GM12878 (cell line): ENCODE measurements at regions not wholly inside any gene's neighbourhood (a gene's known extent, or its start where the extent isn't known, plus 50 kb on each side); places are given as distances from the start of the nearest gene placed in this dataset.

Experiments used
- ATAC-seq: fragments of 200-7000 bp; cut with Tn5 transposase; 3 replicates; pipeline ENCODE4 v1.9.1; 2020; ENCODE audit warnings: mild to moderate bottlenecking, moderate library complexity
- BruUV-seq: library from RNA; stranded (reverse); fragments of 400-500 nt; replicated peaks from 2 replicates; lab custom pipeline; 2021; lab: Mats Ljungman, UMichigan
- CTCF ChIA-PET: fragments of 300-600 bp; sonication (Branson Sonifier 250); formaldehyde crosslinking; extraction: SDS; loops from one replicate; lab custom pipeline; 2021; ENCODE audit warnings: inconsistent platforms; lab: Yijun Ruan, JAX
- POLR2A ChIA-PET: fragments of 350-600 bp; formaldehyde crosslinking; extraction: SDS; loops from one replicate; lab custom pipeline; 2021; ENCODE audit warnings: inconsistent platforms; lab: Charles Lee
- RAD21 ChIA-PET: fragments of 300-600 bp; sonication (Branson Sonifier 250); formaldehyde crosslinking; loops from one replicate; lab custom pipeline; 2023; ENCODE audit warnings: antibody characterized with exemption; ENCODE audit not compliant: unreplicated experiment; lab: Charles Lee
- SMC1A ChIA-PET: fragments of 300-600 bp; sonication (Branson Sonifier 250); formaldehyde crosslinking; loops from one replicate; lab custom pipeline; 2023; ENCODE audit not compliant: unreplicated experiment, uncharacterized antibody; lab: Charles Lee
- DNase-seq: peaks from one replicate; pipeline ENCODE4 v3.0.0-alpha.2; 2011; ENCODE audit warnings: low read depth, low spot score
- FAIRE-seq: peaks from 3 replicates; lab custom pipeline; 2011; peaks lifted over from hg19 to GRCh38; lab: Jason Lieb, UNC
- H2AFZ ChIP-seq: 2 replicates; pipeline ENCODE4 v1.6.0; 2011; ENCODE audit warnings: low read depth, low read length, control low read depth; ENCODE audit not compliant: control insufficient read depth
- H3K27ac ChIP-seq: 2 replicates; pipeline ENCODE4 v1.5.1; 2011; ENCODE audit warnings: control low read depth; ENCODE audit not compliant: control insufficient read depth, insufficient read depth
- H3K27me3 ChIP-seq, 2 experiments: replicated peaks in 1 of 2; 2 replicates each; pipeline versions ENCODE4 v1.6.0 to v1.6.1; 2011; ENCODE audit warnings: low read length in 1 of 2; ENCODE audit not compliant: control insufficient read depth in 2 of 2, insufficient read depth in 2 of 2
- H3K36me3 ChIP-seq, 2 experiments: 2 replicates each; pipeline ENCODE4 v1.5.1; 2011; ENCODE audit warnings: low read length in 1 of 2; ENCODE audit not compliant: control insufficient read depth in 2 of 2, insufficient read depth in 2 of 2
- H3K4me1 ChIP-seq: 2 replicates; pipeline ENCODE4 v1.6.1; 2011; ENCODE audit warnings: mild to moderate bottlenecking, low read length, moderate library complexity, mixed read lengths; ENCODE audit not compliant: control insufficient read depth, insufficient read depth
- H3K4me2 ChIP-seq: 2 replicates; pipeline ENCODE4 v1.6.0; 2011; ENCODE audit warnings: control low read depth; ENCODE audit not compliant: control insufficient read depth, insufficient read depth
- H3K4me3 ChIP-seq: fragments of 200-600 bp; sonication (generic); 2 replicates; pipeline ENCODE4 v1.5.1; 2016
- H3K79me2 ChIP-seq: 2 replicates; pipeline ENCODE4 v1.6.0; 2011; ENCODE audit warnings: low read length; ENCODE audit not compliant: control insufficient read depth, insufficient read depth
- H3K9ac ChIP-seq: 2 replicates; pipeline ENCODE4 v1.8.0; 2011; ENCODE audit warnings: low read length, control low read depth, mixed read lengths; ENCODE audit not compliant: control insufficient read depth, insufficient read depth
- H3K9me3 ChIP-seq: replicated peaks from 3 replicates; pipeline ENCODE4 v1.5.1; 2011; ENCODE audit warnings: mild to moderate bottlenecking, low read length; ENCODE audit not compliant: control insufficient read depth, insufficient read depth
- H4K20me1 ChIP-seq: 2 replicates; pipeline ENCODE4 v1.6.0; 2011; ENCODE audit not compliant: control insufficient read depth, insufficient read depth
- CBX3 ChIP-seq: fragments of 200-600 bp; sonication (generic); IDR thresholded peaks from 2 replicates; pipeline ENCODE4 v1.6.1; 2016; ENCODE audit warnings: low read depth, borderline replicate concordance
- CBX5 ChIP-seq: sonication (generic); IDR thresholded peaks from 2 replicates; pipeline ENCODE4 v1.6.1; 2016; ENCODE audit warnings: low read depth, moderate library complexity, mild to moderate bottlenecking, inconsistent platforms
- FOXM1 ChIP-seq: IDR thresholded peaks from 2 replicates; pipeline ENCODE4 v1.6.1; 2012; ENCODE audit warnings: low read depth, mild to moderate bottlenecking, inconsistent platforms, low read length, moderate library complexity
- HCFC1 ChIP-seq: fragments of 150-350 bp; IDR thresholded peaks from 2 replicates; pipeline ENCODE4 v1.6.1; 2014; ENCODE audit warnings: low read length
- IKZF1 ChIP-seq: fragments of 450-650 bp; conservative IDR thresholded peaks from 2 replicates; pipeline ENCODE4 v1.6.1; 2017; ENCODE audit warnings: antibody characterized with exemption, mild to moderate bottlenecking
- IKZF2 ChIP-seq, 2 experiments: fragments of 450-650 bp; IDR thresholded peaks; 2 replicates each; pipeline ENCODE4 v1.6.1; 2017; ENCODE audit warnings: mild to moderate bottlenecking in 2 of 2, moderate library complexity in 2 of 2
- NR2F1 ChIP-seq: fragments of 450-650 bp; conservative IDR thresholded peaks from 2 replicates; pipeline ENCODE4 v1.6.1; 2017; ENCODE audit warnings: mild to moderate bottlenecking
- RAD21 ChIP-seq: IDR thresholded peaks from 2 replicates; pipeline ENCODE4 v1.6.1; 2011; ENCODE audit warnings: mild to moderate bottlenecking, low read depth, low read length, moderate library complexity; ENCODE audit not compliant: insufficient read depth
- RAD51 ChIP-seq: fragments of 450-650 bp; IDR thresholded peaks from 2 replicates; pipeline ENCODE4 v1.6.1; 2016; ENCODE audit warnings: moderate library complexity, mild to moderate bottlenecking, inconsistent platforms
- RUNX3 ChIP-seq: IDR thresholded peaks from 2 replicates; pipeline ENCODE4 v1.6.1; 2012; ENCODE audit warnings: low read length, inconsistent platforms
- TCF7 ChIP-seq: IDR thresholded peaks from 2 replicates; pipeline ENCODE4 v1.6.1; 2014; ENCODE audit warnings: antibody characterized with exemption, borderline replicate concordance
- ZNF24 ChIP-seq: fragments of 450-650 bp; IDR thresholded peaks from 2 replicates; pipeline ENCODE4 v1.6.1; 2017; ENCODE audit warnings: antibody characterized with exemption, mild to moderate bottlenecking
- WGBS: methylation state at CpG from one replicate; pipeline ENCODE4 v1.1.6; 2016; ENCODE audit warnings: low lambda C conversion rate; ENCODE audit not compliant: insufficient replicate concordance, insufficient coverage; ENCODE audit errors: missing lambda C conversion rate; 5-methylcytosine and 5-hydroxymethylcytosine counted together
- in situ Hi-C: fragments of 300-500 bp; cut with MboI; formaldehyde crosslinking; loops from 9 replicates; pipeline ENCODE4 v1.14.3; 2018; ENCODE audit warnings: mixed read lengths
- intact Hi-C: fragments of 100-400 bp; cut with micrococcal nuclease; formaldehyde crosslinking; loops from one replicate; pipeline ENCODE4 v1.14.2; 2022; ENCODE audit not compliant: unreplicated experiment
- TF ChIP-seq, protein P1 (sequence below): IDR thresholded peaks from 2 replicates; pipeline ENCODE4 v1.6.1; 2012; ENCODE audit warnings: mild to moderate bottlenecking, low read depth, low read length
- TF ChIP-seq, protein P2 (sequence below): IDR thresholded peaks from 2 replicates; pipeline ENCODE4 v1.6.1; 2012; ENCODE audit warnings: low read length, inconsistent platforms
- TF ChIP-seq, protein P3 (sequence below): fragments of 450-650 bp; IDR thresholded peaks from 2 replicates; pipeline ENCODE4 v1.6.1; 2016; ENCODE audit warnings: mild to moderate bottlenecking

DNA sequence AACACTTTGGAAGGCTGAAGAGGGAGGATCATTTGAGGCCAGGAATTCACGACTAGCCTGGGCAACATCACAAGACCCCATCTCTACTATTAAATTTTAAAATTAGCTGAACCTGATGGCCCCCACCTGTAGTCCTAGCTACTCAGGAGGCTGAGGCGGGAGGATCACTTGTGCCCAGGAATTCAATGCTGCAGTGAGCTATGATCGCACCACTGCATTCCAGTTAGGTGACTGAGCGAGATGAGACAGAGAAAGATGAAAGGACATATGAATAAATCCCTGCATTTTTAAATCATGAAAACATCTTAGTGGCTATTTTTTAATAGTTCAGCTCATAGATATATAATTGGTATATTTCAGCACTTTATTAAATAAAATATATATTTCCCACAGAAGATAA lies 93.8 kb downstream of the GPR63 start:
- intact Hi-C loops = no loop called here
- ChIA-PET RAD21 (no interaction called here), CTCF (interaction anchor here (1.1 kb wide), 1 partner anchor 17 kb away, joined by 3 read pairs; no protein-coding TSS in a partner anchor), POLR2A (no interaction called here), SMC1A (interaction anchor here (0.6 to 1.2 kb wide), 3 partner anchors 52 to 91 kb away, joined by 3 read pairs; no protein-coding TSS in a partner anchor)
- Histone ChIP-seq H3K36me3 (no peaks in the 10 kb centered on the region), H3K4me3 (no peak overlapping the region), H3K9me3 (no peaks in the 10 kb centered on the region), H3K9ac (no peak overlapping the region), H3K27ac (no peak overlapping the region), H3K27me3 (no peaks in the 10 kb centered on the region), H3K79me2 (no peaks in the 10 kb centered on the region), H3K4me1 (no peaks in the 10 kb centered on the region), H4K20me1 (no peaks in the 10 kb centered on the region), H2AFZ (no peak overlapping the region), H3K4me2 (no peak overlapping the region)
- DNase-seq (no peak), ATAC-seq (no peak), FAIRE-seq (no peak)
- 50% methylated on average over 4 of the region's 4 CpGs for WGBS
- in situ Hi-C loops = no loop called here
- BruUV-seq = no TSS peak
- TF ChIP-seq CBX5 = no peak
- TF ChIP-seq IKZF1 = no peak
- TF ChIP-seq RAD21 = no peak
- no peak for TF ChIP-seq HCFC1
- no peak for TF ChIP-seq NR2F1
- TF ChIP-seq, protein P1, sequence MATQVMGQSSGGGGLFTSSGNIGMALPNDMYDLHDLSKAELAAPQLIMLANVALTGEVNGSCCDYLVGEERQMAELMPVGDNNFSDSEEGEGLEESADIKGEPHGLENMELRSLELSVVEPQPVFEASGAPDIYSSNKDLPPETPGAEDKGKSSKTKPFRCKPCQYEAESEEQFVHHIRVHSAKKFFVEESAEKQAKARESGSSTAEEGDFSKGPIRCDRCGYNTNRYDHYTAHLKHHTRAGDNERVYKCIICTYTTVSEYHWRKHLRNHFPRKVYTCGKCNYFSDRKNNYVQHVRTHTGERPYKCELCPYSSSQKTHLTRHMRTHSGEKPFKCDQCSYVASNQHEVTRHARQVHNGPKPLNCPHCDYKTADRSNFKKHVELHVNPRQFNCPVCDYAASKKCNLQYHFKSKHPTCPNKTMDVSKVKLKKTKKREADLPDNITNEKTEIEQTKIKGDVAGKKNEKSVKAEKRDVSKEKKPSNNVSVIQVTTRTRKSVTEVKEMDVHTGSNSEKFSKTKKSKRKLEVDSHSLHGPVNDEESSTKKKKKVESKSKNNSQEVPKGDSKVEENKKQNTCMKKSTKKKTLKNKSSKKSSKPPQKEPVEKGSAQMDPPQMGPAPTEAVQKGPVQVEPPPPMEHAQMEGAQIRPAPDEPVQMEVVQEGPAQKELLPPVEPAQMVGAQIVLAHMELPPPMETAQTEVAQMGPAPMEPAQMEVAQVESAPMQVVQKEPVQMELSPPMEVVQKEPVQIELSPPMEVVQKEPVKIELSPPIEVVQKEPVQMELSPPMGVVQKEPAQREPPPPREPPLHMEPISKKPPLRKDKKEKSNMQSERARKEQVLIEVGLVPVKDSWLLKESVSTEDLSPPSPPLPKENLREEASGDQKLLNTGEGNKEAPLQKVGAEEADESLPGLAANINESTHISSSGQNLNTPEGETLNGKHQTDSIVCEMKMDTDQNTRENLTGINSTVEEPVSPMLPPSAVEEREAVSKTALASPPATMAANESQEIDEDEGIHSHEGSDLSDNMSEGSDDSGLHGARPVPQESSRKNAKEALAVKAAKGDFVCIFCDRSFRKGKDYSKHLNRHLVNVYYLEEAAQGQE = no peak
- no peak for TF ChIP-seq IKZF2 (IDR thresholded peaks at IDR 0.05)
- no peak for TF ChIP-seq RAD51
- no peak for TF ChIP-seq FOXM1
- TF ChIP-seq CBX3 = no peak
- TF ChIP-seq RUNX3 = no peak
- no peak for TF ChIP-seq ZNF24
- TF ChIP-seq, protein P2, sequence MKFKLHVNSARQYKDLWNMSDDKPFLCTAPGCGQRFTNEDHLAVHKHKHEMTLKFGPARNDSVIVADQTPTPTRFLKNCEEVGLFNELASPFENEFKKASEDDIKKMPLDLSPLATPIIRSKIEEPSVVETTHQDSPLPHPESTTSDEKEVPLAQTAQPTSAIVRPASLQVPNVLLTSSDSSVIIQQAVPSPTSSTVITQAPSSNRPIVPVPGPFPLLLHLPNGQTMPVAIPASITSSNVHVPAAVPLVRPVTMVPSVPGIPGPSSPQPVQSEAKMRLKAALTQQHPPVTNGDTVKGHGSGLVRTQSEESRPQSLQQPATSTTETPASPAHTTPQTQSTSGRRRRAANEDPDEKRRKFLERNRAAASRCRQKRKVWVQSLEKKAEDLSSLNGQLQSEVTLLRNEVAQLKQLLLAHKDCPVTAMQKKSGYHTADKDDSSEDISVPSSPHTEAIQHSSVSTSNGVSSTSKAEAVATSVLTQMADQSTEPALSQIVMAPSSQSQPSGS = no peak
- TF ChIP-seq TCF7 = no peak
- TF ChIP-seq, protein P3, sequence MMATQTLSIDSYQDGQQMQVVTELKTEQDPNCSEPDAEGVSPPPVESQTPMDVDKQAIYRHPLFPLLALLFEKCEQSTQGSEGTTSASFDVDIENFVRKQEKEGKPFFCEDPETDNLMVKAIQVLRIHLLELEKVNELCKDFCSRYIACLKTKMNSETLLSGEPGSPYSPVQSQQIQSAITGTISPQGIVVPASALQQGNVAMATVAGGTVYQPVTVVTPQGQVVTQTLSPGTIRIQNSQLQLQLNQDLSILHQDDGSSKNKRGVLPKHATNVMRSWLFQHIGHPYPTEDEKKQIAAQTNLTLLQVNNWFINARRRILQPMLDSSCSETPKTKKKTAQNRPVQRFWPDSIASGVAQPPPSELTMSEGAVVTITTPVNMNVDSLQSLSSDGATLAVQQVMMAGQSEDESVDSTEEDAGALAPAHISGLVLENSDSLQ = no peak
